ENCODE measurements at regions not wholly inside any gene's neighbourhood (a gene's known extent, or its start where the extent isn't known, plus 50 kb on each side); places are given as distances from the start of the nearest gene placed in this dataset.

GRCh38 chr3:46078712-46079400 lies 51.6 kb upstream of the XCR1 start (continued):
- peak; percentile 32; the same call in 1 of the 2 replicates for TF ChIP-seq ARID5B (CRISPR knock-in tag; IDR thresholded peaks at IDR 0.05)
- TF ChIP-seq GTF3A (CRISPR knock-in tag; conservative IDR thresholded peaks at IDR 0.05): no peak
- no peak for TF ChIP-seq ARID2 (CRISPR knock-in tag; IDR thresholded peaks at IDR 0.05; ENCODE audit: borderline replicate concordance)
- TF ChIP-seq MYC (CRISPR knock-in tag; IDR thresholded peaks at IDR 0.05; ENCODE audit: borderline replicate concordance): no peak
- no peak for TF ChIP-seq ZNF441 (CRISPR knock-in tag; IDR thresholded peaks at IDR 0.05; ENCODE audit: borderline replicate concordance)
- no peak for TF ChIP-seq E2F5 (CRISPR knock-in tag; conservative IDR thresholded peaks at IDR 0.05)
- 0 out of 2 replicates have a peak, but pooled peaks have one; percentile 25 for TF ChIP-seq BORCS8-MEF2B (CRISPR knock-in tag; IDR thresholded peaks at IDR 0.05)
- TF ChIP-seq SRY (CRISPR knock-in tag; IDR thresholded peaks at IDR 0.05): no peak
- TF ChIP-seq NFATC3 (CRISPR knock-in tag; IDR thresholded peaks at IDR 0.05): no peak
- peak; percentile 26; the same call in 1 of the 2 replicates for TF ChIP-seq MAX (IDR thresholded peaks at IDR 0.05)
- TF ChIP-seq FOXP1 (IDR thresholded peaks at IDR 0.05): no peak
- no peak for TF ChIP-seq FOXP1 (CRISPR knock-in tag; IDR thresholded peaks at IDR 0.05)
- TF ChIP-seq, protein P1, sequence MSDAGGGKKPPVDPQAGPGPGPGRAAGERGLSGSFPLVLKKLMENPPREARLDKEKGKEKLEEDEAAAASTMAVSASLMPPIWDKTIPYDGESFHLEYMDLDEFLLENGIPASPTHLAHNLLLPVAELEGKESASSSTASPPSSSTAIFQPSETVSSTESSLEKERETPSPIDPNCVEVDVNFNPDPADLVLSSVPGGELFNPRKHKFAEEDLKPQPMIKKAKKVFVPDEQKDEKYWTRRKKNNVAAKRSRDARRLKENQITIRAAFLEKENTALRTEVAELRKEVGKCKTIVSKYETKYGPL (CRISPR knock-in tag; IDR thresholded peaks at IDR 0.05): no peak
- TF ChIP-seq HMGXB4 (CRISPR knock-in tag; IDR thresholded peaks at IDR 0.05; ENCODE audit: borderline replicate concordance in 1 of 2, low read depth in 1 of 2): peak in 1 of 2 experiments; percentile 84; a peak in 2 of 4 replicates
- no peak for TF ChIP-seq AKNA (CRISPR knock-in tag; IDR thresholded peaks at IDR 0.05; ENCODE audit: borderline replicate concordance)

Measured in HepG2 (cell line).